ENCODE measurements at regions not wholly inside any gene's neighbourhood (a gene's known extent, or its start where the extent isn't known, plus 50 kb on each side); places are given as distances from the start of the nearest gene placed in this dataset.

- TF ChIP-seq SIX5 (IDR thresholded peaks at IDR 0.05; ENCODE audit: low read depth, low read length) (no peak), RBBP5 (IDR thresholded peaks at IDR 0.05; ENCODE audit: borderline replicate concordance, low read depth, low read length) (no peak), ASH2L (IDR thresholded peaks at IDR 0.05; ENCODE audit: low read length) (no peak), KDM4A (IDR thresholded peaks at IDR 0.05; ENCODE audit: low read depth, low read length, severe bottlenecking) (no peak)
Measured at GRCh38 chr20:54337144-54337543, 129.3 kb downstream of the PFDN4 start (continued).

Data from H1 (cell line).